ENCODE measurements at regions not wholly inside any gene's neighbourhood (a gene's known extent, or its start where the extent isn't known, plus 50 kb on each side); places are given as distances from the start of the nearest gene placed in this dataset.

- TF ChIP-seq POLR2A (IDR thresholded peaks at IDR 0.05; ENCODE audit: low read length) (no peak), GATA1 (IDR thresholded peaks at IDR 0.05; ENCODE audit: low read depth, low read length) (no peak)
Observed at GRCh38 chr16:10240854-10241613, 58.8 kb upstream of the GRIN2A start.

Measured in erythroblast (primary cell).